ENCODE measurements at regions not wholly inside any gene's neighbourhood (a gene's known extent, or its start where the extent isn't known, plus 50 kb on each side); places are given as distances from the start of the nearest gene placed in this dataset.

DNA sequence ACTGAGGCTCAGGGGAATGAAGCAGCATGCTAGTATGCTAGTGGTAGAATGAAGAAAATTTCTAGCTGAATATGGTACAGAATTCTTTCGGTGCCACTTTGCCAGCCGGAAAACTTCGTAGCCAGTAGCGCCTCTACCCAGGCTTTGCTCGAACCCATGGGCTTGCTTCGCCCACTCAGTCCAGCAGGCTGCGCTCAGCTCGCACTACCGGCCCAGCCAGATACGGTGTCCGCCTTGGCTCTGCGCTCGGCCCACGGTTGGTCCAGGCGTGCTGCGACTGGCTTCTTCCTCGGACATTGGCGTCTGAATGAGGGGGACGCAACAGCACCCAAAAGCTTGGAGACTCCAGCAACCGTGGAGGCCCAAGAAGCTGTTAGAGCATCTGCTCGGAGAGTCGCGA, 372.5 kb upstream of the CDH8 start:
- no peak overlapping the region for H3K4me3 ChIP-seq
- ChIA-PET SMC1A (ENCODE audit: uncharacterized antibody, unreplicated experiment) (no interaction called here), CTCF (no interaction called here), POLR2A (no interaction called here), RAD21 (ENCODE audit: unreplicated experiment) (no interaction called here)
- H3K4me2 ChIP-seq (ENCODE audit: control insufficient read depth, insufficient read depth): no peak overlapping the region
- BruUV-seq (replicated peaks): no TSS peak
- no peak for FAIRE-seq
- TF ChIP-seq NRF1 (conservative IDR thresholded peaks at IDR 0.05; ENCODE audit: low read depth, low read length): no peak
- TF ChIP-seq TAF1 (IDR thresholded peaks at IDR 0.05; ENCODE audit: borderline replicate concordance, low read depth, low read length): no peak
- TF ChIP-seq, protein P1, sequence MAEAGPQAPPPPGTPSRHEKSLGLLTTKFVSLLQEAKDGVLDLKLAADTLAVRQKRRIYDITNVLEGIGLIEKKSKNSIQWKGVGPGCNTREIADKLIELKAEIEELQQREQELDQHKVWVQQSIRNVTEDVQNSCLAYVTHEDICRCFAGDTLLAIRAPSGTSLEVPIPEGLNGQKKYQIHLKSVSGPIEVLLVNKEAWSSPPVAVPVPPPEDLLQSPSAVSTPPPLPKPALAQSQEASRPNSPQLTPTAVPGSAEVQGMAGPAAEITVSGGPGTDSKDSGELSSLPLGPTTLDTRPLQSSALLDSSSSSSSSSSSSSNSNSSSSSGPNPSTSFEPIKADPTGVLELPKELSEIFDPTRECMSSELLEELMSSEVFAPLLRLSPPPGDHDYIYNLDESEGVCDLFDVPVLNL (IDR thresholded peaks at IDR 0.05; ENCODE audit: low read depth, low read length): no peak
- TF ChIP-seq, protein P2, sequence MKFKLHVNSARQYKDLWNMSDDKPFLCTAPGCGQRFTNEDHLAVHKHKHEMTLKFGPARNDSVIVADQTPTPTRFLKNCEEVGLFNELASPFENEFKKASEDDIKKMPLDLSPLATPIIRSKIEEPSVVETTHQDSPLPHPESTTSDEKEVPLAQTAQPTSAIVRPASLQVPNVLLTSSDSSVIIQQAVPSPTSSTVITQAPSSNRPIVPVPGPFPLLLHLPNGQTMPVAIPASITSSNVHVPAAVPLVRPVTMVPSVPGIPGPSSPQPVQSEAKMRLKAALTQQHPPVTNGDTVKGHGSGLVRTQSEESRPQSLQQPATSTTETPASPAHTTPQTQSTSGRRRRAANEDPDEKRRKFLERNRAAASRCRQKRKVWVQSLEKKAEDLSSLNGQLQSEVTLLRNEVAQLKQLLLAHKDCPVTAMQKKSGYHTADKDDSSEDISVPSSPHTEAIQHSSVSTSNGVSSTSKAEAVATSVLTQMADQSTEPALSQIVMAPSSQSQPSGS (IDR thresholded peaks at IDR 0.05; ENCODE audit: low read length): no peak
- TF ChIP-seq, protein P3, sequence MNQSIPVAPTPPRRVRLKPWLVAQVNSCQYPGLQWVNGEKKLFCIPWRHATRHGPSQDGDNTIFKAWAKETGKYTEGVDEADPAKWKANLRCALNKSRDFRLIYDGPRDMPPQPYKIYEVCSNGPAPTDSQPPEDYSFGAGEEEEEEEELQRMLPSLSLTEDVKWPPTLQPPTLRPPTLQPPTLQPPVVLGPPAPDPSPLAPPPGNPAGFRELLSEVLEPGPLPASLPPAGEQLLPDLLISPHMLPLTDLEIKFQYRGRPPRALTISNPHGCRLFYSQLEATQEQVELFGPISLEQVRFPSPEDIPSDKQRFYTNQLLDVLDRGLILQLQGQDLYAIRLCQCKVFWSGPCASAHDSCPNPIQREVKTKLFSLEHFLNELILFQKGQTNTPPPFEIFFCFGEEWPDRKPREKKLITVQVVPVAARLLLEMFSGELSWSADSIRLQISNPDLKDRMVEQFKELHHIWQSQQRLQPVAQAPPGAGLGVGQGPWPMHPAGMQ (IDR thresholded peaks at IDR 0.05; ENCODE audit: borderline replicate concordance): no peak
- TF ChIP-seq POLR2A (IDR thresholded peaks at IDR 0.05; ENCODE audit: low read depth, low read length): no peak
- H3K4me1 ChIP-seq (ENCODE audit: control insufficient read depth, insufficient read depth, low read length): no peaks in the 10 kb centered on the region
- H3K27me3 ChIP-seq (replicated peaks in 1 of 2; ENCODE audit: control insufficient read depth in 2 of 2, insufficient read depth in 2 of 2, low read length in 1 of 2): no peaks in the 10 kb centered on the region
- WGBS (ENCODE audit: insufficient coverage, insufficient replicate concordance, low lambda C conversion rate, missing lambda C conversion rate): 81% methylated on average over 22 of the region's 23 CpGs
- no peak for DNase-seq (ENCODE audit: low read depth, low spot score)
- in situ Hi-C loops (cut with MboI) (no loop called here), intact Hi-C loops (cut with micrococcal nuclease; ENCODE audit: unreplicated experiment) (no loop called here)
- H3K79me2 ChIP-seq (ENCODE audit: control insufficient read depth, insufficient read depth, low read length): no peaks in the 10 kb centered on the region
- no peak overlapping the region for H2AFZ ChIP-seq (ENCODE audit: control insufficient read depth, low read depth, low read length)
- no peak overlapping the region for H3K9ac ChIP-seq (ENCODE audit: control insufficient read depth, insufficient read depth, low read length)
- H4K20me1 ChIP-seq (ENCODE audit: control insufficient read depth, insufficient read depth): no peaks in the 10 kb centered on the region
- no peak overlapping the region for H3K27ac ChIP-seq (ENCODE audit: control insufficient read depth, insufficient read depth)
- H3K36me3 ChIP-seq (ENCODE audit: control insufficient read depth in 2 of 2, insufficient read depth in 2 of 2, low read length in 1 of 2): no peaks in the 10 kb centered on the region
- ATAC-seq: no peak
- no peaks in the 10 kb centered on the region for H3K9me3 ChIP-seq (replicated peaks; ENCODE audit: control insufficient read depth, insufficient read depth, low read length)
